ENCODE measurements at regions not wholly inside any gene's neighbourhood (a gene's known extent, or its start where the extent isn't known, plus 50 kb on each side); places are given as distances from the start of the nearest gene placed in this dataset.

GRCh38 chr20:51158226-51158625, 135.3 kb upstream of the KCNG1 start:
- no peak for DNase-seq (ENCODE audit: low read depth)
- TF ChIP-seq CTCF (conservative IDR thresholded peaks at IDR 0.05; ENCODE audit: control insufficient read depth, insufficient read depth, low read depth, low read length): no peak
- no peak overlapping the region for H3K4me3 ChIP-seq (ENCODE audit: control insufficient read depth, low read depth, low read length)

- H3K4me3 ChIP-seq (ENCODE audit: control insufficient read depth, low read depth, low read length): no peak overlapping the region
- peak; percentile 86 for DNase-seq (ENCODE audit: low read depth)
- TF ChIP-seq CTCF (conservative IDR thresholded peaks at IDR 0.05; ENCODE audit: control insufficient read depth, insufficient read depth, low read depth, low read length): no peak
Measured at GRCh38 chr20:51156041-51156982, 133.4 kb upstream of the KCNG1 start.

GRCh38 chr20:51154708-51155690, 132.1 kb upstream of the KCNG1 start:
- DNase-seq (ENCODE audit: low read depth): no peak
- no peak for TF ChIP-seq CTCF (conservative IDR thresholded peaks at IDR 0.05; ENCODE audit: control insufficient read depth, insufficient read depth, low read depth, low read length)
- H3K4me3 ChIP-seq (ENCODE audit: control insufficient read depth, low read depth, low read length): no peak overlapping the region

GRCh38 chr20:51153867-51154707, 131.2 kb upstream of the KCNG1 start:
- DNase-seq (ENCODE audit: low read depth): no peak
- no peak overlapping the region for H3K4me3 ChIP-seq (ENCODE audit: control insufficient read depth, low read depth, low read length)
- TF ChIP-seq CTCF (conservative IDR thresholded peaks at IDR 0.05; ENCODE audit: control insufficient read depth, insufficient read depth, low read depth, low read length): no peak

GRCh38 chr20:51148941-51149340, 126.0 kb upstream of the KCNG1 start:
- TF ChIP-seq CTCF (conservative IDR thresholded peaks at IDR 0.05; ENCODE audit: control insufficient read depth, insufficient read depth, low read depth, low read length): no peak
- no peak overlapping the region for H3K4me3 ChIP-seq (ENCODE audit: control insufficient read depth, low read depth, low read length)
- no peak for DNase-seq (ENCODE audit: low read depth)

- TF ChIP-seq CTCF (conservative IDR thresholded peaks at IDR 0.05; ENCODE audit: control insufficient read depth, insufficient read depth, low read depth, low read length): no peak
- H3K4me3 ChIP-seq (ENCODE audit: control insufficient read depth, low read depth, low read length): no peak overlapping the region
- no peak for DNase-seq (ENCODE audit: low read depth)
Measured at GRCh38 chr20:51144476-51144875, 121.6 kb upstream of the KCNG1 start.
